DMS114 treated with DMSO at 0.1 percent for 48 hours (cell line): ENCODE measurements at regions not wholly inside any gene's neighbourhood (a gene's known extent, or its start where the extent isn't known, plus 50 kb on each side); places are given as distances from the start of the nearest gene placed in this dataset.
"Not testable (repeated sequence)": the region's sequence is repeated elsewhere in the genome, so short reads cannot be mapped to it uniquely, and the experiment has no call there.

Experiments used
- DNase-seq: peaks from one replicate; lab custom pipeline; 2025; ENCODE audit not compliant: unreplicated experiment; lab: John Stamatoyannopoulos, UW

DNA sequence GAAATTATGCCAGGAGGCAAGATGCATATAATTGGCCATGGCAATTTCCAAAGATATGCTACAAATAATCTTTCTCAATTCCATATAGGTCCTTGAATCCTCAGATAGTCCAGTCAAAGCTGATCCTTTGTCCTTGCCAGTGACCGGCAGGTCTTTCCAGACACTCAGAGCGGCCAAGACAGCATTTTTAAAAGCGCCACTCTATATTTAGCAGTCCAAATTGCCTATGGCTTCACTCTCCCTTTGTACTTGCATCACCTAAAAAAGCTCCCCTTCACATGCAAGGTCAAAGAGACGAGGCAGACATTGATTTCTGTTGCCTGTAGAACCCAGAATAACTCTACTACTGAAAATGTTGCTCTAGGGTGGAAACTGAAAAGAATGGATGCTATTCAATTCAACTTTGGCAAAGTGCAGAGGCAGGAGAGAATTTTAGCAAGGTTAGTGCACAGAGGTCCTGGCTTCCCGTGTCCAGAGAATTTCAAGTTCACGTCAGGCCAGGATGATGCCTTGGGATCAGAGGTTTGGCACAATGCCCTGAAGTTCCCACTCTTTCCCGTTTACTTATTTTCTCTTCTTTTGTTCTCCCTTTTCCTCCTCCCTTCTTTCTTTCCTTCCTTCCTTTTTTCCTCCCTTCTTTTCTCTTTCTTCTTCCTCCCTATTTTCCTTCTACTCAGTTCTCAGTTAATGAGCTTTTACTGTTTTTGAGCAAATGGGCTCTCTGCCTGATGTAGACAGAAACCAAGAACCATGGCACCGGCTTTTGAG lies 108.5 kb downstream of the KCNK1 start:
- DNase-seq: no peak

DNA sequence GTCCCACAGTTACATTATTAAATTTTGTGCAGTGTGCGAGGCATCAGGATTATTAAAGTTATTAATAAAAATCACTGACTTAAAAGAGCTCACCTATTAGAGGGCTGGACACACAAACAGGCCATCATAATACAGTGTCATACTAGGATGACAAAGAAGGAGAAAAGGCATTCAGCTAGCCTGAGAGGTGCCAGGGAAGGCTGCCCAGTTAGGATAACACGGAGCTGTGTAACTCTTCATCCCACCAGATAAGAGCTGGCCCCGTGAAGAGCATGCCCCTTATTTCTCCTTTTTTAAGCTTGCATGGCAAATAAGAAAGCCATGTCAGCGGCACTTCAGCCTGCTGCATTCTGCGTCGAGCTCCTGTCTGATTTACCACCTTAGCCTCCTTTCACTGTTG lies 109.5 kb downstream of the KCNK1 start:
- DNase-seq: no peak

DNA sequence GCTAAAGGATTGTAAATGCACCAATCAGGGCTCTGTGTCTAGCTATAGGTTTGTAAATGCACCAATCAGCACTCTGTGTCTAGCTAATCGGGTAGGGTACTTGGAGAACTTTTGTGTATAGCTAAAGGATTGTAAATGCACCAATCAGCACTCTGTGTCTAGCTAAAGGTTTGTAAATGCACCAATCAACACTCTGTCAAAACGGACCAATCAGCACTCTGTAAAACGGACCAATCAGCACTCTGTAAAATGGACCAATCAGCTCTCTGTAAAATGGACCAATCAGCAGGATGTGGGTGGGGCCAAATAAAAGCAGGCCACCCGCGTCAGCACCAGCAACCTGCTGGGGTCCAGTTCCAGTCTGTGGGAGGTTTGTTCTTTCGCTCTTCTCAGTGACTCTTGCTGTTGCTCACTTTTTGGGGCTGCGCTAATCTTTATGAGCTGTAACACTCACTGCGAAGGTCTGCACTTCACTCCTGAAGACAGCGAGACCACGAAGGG lies 110.3 kb downstream of the KCNK1 start:
- not testable (repeated sequence) for DNase-seq

DNA sequence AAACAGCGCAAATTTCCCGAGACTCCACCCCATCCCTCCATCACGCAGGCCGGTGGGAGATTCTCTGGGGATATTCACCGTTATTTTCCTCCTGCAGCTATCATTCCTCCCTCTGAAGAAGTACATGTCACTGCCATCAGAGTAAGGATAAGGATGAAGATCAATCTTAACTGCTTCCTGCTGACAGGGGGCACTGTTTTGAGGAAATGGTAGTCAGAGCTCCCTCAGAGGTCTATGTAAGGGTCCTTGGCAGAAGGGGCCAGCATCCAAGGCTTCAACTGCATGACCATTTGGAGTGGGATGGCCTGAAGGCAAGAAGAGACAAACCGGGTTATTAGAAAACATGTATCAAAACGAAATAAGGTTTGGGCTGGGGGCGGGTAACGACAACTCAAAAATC lies 111.5 kb downstream of the KCNK1 start:
- no peak for DNase-seq

DNA sequence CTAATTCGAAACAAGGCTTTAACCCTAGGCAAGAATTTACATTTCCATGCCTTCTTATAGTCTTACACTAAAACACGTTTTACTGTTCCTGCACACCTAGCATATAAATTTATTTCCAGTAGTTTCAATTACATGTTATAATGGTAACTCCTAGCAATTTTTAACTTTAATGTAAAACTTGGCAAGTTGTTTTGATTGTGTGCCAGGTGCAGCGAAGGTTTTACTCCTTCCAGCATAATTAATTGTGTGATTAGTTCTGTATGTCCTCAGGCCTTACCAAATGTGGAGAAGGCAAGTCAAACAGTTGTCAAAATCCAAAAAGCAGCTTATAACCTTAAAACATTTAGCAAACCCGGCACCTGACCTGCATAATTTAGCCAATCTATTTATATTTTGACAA lies 114.8 kb downstream of the KCNK1 start:
- no peak for DNase-seq

DNA sequence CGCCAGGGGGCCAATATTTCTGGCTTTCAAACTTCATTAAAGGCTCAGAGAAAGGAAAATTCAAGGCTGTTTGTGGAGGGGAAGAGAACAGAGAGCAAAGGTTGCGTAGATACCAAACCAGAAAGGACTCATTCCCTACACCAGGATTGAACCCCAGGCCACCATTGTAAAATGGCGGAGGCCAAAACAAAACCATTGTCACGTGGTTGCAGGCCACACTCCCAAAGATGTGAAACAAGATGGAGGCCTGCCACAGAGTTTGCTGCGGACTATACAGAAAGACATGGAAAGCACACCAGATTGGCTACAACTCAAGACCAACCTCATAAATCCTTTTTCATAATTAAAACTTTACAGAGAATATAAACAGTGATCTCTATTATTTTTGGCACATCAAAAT lies 116.5 kb downstream of the KCNK1 start:
- no peak for DNase-seq

DNA sequence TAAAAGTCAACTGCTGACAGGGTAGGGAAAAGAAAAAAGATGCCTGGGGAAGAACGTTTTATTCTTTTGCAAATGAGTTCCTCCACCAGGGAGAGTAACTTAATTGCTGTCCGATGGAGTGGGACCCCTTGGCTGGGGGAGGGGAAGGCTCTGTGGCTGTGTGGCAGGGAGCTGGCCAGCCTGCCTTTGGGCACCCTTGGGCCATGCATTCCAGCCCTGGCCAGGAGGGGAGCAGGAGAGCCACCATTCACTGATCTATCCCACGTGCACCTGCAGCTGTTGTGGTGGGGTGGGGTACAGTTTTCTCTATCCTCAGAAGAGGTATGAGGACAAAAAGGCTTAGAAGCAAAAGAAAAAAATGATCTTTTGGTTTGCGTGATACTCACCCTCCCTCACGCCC lies 116.9 kb downstream of the KCNK1 start:
- DNase-seq: no peak

DNA sequence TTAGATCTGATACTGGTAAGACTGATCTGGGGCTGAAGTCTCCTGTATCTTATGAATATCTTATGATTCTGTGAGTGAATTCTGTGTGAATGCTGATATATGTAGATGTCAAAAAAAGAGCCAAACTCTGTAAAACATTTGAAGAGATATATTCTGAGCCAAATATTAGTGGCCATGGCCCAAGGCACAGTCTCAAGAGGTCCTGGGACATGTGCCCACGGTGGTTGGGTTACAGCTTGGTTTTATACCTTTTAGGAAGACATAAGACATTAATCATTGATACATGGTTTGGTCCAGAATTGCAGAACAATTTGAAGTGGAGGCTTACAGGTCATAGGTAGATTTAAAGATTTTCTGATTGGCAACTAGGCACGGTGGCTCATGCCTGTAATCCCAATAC lies 118.3 kb downstream of the KCNK1 start:
- no peak for DNase-seq

DNA sequence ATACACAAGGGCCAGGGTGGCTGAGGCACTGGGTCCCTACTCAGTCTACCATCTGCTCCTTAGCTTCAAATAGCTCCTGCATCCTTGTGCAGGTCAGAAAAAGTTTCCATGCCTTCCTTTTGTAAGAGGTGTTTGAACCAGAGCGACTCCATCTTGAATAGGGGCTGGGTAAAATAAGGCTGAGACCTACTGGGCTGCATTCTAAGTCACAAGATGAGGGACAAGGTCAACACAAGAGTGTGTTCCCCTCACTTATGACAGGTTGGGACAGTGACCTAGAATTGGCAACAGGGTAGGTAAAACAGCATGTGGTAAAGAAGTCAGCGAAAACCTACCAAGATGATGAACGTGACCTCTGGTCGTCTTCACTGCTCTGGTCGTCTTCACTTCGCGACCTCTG lies 120.5 kb downstream of the KCNK1 start:
- DNase-seq: no peak

DNA sequence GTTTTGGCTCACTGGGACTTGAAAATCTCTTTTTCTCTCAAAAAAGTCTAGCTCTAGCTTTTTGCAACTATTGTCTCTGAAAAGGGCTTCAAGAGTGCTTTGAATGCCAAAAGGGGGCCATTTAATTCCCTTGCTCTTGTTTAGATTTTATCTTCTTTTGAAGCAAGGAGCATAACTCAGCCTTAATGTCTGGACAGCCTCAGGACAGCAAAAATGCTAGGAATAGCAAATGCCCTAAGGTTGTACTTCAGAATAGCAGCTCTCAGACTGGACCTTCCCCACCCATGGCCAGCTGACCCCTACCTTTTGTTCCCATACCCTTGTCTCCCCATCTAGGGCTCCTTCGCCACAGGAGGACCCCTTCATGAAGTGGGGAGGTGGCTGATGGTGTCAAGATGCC lies 121.4 kb downstream of the KCNK1 start:
- no peak for DNase-seq

DNA sequence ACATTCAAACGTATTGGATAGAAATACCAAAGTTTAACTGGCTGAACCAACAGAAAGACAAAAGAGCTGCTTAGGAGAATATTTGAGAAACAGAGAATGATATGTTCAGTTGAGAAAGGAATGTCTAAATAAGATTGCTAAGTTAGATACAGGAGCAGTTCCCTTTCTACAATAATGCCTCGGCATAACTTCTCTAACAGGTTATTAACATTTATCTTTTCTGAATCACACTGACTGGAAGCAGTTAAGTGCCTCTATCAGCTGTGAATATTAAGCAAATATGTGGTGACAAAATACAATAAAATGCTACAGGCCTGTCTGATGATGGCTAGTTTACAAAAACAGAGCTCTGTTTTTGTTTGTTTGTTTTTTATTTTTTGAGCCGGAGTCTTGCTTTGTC lies 121.9 kb downstream of the KCNK1 start:
- no peak for DNase-seq

DNA sequence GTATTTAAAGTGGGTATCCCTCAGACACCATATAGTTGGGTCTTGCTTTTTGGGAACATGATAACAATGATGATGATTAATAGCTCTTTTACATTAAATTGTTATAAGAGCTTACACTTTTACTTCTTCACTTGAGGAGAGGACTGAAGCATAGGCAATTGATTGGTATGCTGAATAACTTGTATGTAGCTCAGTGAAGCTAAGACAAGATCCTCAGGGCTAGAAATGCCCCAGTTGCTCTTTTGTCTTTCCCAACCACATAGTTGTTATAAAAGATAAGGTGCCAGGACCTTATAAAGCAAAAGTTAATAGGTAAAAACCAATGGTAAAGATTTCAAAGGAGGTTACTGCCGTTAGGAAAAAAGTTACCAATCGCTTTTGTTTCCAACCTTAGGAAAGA lies 123.4 kb downstream of the KCNK1 start:
- DNase-seq: no peak

DNA sequence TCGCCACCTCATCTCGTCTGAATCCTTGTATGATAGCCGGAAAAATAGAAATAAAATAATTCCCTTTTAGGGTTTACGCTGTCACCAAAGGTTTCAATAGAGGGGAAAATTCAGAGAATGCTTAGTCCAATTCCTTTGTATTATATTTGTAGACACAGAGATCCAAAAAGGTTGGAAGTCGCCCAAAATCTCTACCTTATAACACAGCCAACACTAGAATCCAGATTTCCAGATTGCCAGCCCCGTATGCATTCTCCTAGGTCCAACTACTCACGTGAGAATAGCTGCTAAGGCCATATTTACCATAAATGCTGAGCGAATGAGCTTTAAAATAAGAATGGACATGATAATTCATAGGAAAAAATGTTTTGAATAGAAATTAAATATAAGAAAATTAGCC lies 124.5 kb downstream of the KCNK1 start:
- DNase-seq: no peak

DNA sequence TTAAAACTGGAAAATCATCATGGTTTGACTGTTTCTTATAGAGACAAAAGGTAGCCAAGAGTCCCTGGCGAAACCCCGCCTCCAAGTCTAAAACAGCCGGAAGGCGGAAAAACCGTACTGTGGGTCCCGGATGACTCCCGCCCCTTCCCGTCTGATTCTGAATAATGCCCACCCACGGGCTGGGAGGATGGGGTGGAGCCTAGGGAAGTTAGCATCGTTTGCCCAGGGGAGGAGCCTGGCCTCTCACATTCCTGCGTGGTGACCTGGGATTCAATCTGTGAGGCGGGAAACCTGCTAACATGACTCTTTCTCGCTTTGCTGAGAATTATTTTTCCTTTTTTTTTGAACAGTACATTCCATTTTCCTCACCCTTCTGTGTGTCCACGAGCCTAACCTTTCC lies 124.9 kb downstream of the KCNK1 start:
- DNase-seq: no peak

DNA sequence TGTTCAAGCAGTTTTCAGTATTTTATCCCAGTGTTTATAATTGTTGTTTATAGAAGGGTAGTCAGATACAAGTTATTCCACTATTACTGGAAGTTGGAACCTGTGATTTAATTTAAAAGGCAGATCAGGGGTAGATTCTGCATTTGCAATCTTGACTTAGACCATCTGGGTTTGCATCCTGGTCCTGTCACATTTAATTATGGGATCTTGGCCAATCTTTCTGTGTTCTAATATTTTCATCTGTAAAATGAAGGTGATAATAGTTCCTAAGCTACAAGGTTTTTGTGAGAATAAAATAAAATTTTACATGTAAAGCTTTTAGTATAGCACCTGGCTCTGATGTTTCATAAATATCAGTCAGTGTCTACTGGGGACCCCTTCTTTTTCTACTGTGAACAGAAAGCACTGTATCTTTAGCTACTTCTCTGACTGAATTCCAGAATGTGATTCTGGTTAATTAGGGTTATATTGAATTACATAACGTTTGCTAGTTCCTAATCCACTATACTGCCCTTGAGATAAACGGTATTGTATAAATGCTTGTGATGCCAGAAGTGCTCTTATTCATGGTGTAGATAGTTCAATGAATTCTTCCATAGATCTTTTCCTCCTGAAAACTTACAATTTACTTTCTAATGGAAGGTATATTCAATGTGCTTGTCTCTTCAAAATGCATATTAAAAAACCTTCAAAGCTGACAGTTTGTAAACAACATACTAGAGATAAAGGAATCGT lies 131.0 kb downstream of the KCNK1 start:
- DNase-seq: no peak

DNA sequence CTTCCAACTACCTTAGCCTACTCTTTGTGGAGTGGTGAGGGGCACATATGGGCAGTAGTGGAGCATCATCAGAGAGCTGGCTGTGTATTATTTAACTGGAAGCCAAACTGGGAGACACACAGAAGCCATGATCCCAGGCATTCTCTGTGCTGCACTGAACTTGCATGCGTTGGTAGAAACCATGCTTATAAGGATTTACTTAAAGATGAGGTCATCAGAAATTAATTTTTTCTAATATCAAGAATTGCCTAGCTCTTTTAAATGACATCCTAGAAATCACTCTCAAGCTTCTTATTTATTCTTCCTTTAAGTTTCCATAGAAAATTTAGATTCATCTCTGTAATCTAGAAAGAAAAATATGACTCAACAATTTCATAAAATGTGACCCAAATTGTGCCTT lies 136.2 kb downstream of the KCNK1 start:
- DNase-seq: no peak

DNA sequence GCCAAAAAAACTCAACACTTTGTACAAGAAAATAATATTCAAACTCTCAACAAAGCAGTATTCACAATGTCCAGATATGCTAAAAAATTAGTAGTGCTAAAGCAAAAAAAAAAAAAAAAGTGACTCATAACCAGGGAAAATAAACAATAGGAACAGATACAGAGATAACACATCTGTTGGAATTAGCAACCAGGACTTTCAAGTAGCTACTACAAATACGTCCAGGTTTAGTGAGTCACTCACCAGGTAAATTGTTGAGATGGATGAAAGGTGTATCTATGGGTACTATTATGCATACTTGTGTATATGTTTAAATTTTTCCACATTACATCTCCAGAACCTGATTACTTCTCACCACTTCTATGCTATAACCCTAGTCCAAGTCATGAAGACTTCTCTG lies 144.8 kb upstream of the SLC35F3 start:
- DNase-seq: no peak

DNA sequence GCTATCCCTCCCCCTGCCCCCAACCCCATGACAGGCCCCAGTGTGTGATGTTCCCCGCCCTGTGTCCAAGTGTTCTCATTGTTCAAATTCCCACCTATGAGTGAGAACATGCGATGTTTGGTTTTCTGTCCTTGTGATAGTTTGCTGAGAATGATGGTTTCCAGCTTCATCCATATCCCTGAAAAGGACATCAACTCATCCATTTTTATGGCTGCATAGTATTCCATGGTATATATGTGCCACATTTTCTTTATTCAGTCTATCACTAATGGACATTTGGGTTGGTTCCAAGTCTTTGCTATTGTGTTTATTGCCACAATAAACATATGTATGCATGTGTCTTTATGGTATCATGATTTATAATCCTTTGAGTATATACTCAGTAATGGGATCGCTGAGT lies 140.2 kb upstream of the SLC35F3 start:
- not testable (repeated sequence) for DNase-seq

DNA sequence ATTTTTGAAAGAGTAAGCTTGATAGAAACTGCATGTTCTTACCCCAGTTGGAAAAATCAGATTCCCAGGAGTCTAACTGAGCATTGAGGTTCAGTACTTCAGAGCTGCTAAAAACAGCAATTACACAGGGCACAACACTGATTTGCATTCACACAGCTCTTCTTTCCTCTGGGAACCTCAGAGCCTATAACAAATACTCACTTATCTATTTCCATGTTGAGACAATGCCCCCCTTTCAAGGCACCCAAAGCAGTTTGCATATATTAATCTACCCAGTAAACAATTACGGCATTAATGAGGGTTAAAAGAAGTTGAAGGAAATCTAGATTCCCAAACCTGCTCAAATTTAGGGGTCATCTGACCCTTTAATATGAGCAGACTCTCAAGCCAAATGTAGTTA lies 126.9 kb upstream of the SLC35F3 start:
- DNase-seq: no peak

DNA sequence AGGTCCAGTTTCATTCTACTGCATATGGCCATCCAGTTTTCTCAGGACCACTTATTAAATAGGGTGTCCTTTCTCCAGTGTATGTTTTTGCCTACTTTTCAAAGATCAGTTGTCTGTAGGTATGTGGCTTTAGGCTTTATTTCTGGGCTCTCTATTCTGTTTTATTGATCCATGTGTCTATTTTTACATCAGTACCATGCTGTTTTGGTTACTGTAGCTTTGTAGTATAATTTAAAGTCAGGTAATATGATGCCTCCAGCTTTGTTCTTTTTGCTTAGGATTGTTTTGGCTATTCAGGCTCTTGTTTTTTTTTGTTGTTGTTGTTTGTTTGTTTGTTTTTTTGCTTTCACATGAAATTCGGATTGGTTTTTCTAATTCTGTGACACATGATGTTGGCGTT lies 124.4 kb upstream of the SLC35F3 start:
- DNase-seq: no peak

DNA sequence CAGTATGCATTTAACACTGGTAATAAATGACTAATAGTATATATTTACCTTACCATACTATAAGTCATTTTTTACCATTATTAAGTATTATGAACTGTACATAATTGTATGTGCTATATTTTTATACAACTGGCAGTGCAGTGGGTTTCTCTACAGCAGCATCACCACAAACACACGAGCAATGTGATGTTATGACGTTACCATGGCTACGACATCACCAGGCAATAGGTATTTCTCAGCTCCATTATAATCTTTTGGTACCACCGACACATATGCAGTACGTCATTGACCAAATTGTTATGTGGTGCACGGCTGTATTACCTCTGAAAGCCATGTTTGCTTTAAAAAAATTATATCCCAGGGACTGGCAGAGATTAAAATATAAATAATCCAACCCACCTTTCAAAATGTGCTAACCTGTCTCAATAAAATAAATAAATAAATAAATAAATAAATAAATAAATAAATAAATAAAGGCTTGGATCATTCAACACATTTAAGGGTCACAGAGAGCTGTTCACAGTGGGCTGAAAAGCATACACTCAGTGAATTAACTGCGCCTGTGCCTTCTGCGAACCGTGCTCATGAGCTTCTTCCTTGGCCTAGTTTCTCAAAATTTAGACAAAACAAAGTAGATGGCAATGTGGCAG lies 121.4 kb upstream of the SLC35F3 start:
- DNase-seq: no peak

DNA sequence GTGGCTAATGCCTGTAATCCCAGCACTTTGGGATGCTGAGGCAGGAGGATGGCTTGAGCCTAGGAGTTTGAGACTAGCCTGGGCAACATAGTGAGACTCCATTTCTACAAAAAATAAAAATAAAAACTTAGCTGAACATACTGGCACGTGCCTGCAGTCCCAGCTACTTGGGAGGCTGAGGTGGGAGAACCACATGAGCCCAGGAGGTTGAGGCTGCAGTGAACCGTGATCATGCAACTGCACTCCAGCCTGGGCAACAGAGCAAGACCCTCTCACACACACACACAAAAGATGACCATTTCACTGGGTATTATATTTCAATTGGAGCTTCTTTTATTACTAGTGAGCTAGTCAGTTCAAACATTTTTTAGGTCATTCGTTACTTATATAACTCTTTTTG lies 116.9 kb upstream of the SLC35F3 start:
- no peak for DNase-seq
